Esophagus squamous epithelium (tissue), 5 donors: ENCODE measurements at regions not wholly inside any gene's neighbourhood (a gene's known extent, or its start where the extent isn't known, plus 50 kb on each side); places are given as distances from the start of the nearest gene placed in this dataset.

Source experiments
- DNase-seq: peaks from one replicate; lab custom pipeline; 2025; lab: John Stamatoyannopoulos, UW
- H3K27ac ChIP-seq, 4 donors: fragments of 200-600 bp; sonication (generic); one replicate each; pipeline ENCODE4 v1.5.1; 2016 to 2019; ENCODE audit warnings: mild to moderate bottlenecking in 1 of 4
- H3K27me3 ChIP-seq, 4 donors: fragments of 200-600 bp; sonication (generic); 1 replicate in 3 of 4; 2 replicates in 1 of 4; pipeline versions ENCODE4 v1.5.1 to v1.6.0; 2017 to 2021; ENCODE audit warnings: antibody characterized with exemption in 1 of 4
- H3K36me3 ChIP-seq, 3 donors: fragments of 200-600 bp; sonication (generic); one replicate each; pipeline ENCODE4 v1.5.1; 2016 to 2019
- H3K4me1 ChIP-seq, 3 donors: fragments of 200-600 bp; sonication (generic); one replicate each; pipeline ENCODE4 v1.5.1; 2017 to 2019
- H3K4me3 ChIP-seq, 4 donors: fragments of 200-600 bp; sonication (generic); 1 replicate in 3 of 4; 2 replicates in 1 of 4; pipeline ENCODE4 v1.5.1; 2016 to 2019; ENCODE audit warnings: mild to moderate bottlenecking in 2 of 4, moderate library complexity in 1 of 4
- H3K9me3 ChIP-seq, 3 donors: fragments of 200-600 bp; sonication (generic); one replicate each; pipeline ENCODE4 v1.5.1; 2016 to 2019
- CTCF ChIP-seq, 6 experiments: fragments of 450-650 bp in 4 of 6; fragments of 200-600 bp in 2 of 6; sonication (generic) in 2 of 6; IDR thresholded peaks; one replicate each; pipeline ENCODE4 v1.5.1; 2016 to 2019; ENCODE audit warnings: antibody characterized with exemption in 6 of 6, mild to moderate bottlenecking in 4 of 6, moderate library complexity in 4 of 6
- POLR2A ChIP-seq, 4 donors: fragments of 450-650 bp; IDR thresholded peaks; one replicate each; pipeline ENCODE4 v1.6.1; 2017; ENCODE audit warnings: antibody characterized with exemption in 4 of 4, mild to moderate bottlenecking in 4 of 4, moderate library complexity in 3 of 4
- WGBS, 2 donors: methylation state at CpG; one replicate each; pipeline ENCODE4 v1.1.5; 2018; 5-methylcytosine and 5-hydroxymethylcytosine counted together
- intact Hi-C: fragments of 100-400 bp; cut with DNase I; formaldehyde crosslinking; loops from one replicate; pipeline ENCODE4 v1.15.0; 2022
- donor health status: DM: yes; HTN: yes; CAD: no.

DNA sequence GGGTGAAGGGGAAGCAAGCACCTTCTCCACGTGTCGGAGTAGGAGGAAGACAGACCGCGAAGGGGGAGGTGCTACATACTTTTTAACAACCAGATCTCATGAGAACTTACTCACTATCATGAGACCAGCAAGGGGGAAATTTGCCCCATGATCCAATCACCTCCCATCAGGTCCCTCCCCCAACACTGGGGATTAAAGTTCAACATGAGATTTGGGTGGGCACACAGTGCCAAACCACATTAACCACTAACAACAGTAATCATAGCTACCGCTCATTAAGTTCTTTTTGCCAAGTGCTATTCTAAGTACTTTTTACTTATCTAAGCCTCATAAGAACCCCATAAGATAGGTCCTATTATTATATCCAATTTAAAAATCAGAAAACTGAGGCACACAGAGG, 450.5 kb upstream of the DDI1 start:
- H3K4me3 ChIP-seq, result no peak overlapping the region
- no peaks in the 10 kb centered on the region for H3K4me1 ChIP-seq
- H3K27me3 ChIP-seq, result no peaks in the 10 kb centered on the region
- 75 to 76% methylated on average over 5 of the region's 5 CpGs for WGBS, 2 donors
- no peak for DNase-seq
- H3K36me3 ChIP-seq, result no peaks in the 10 kb centered on the region
- no peak overlapping the region for H3K27ac ChIP-seq
- TF ChIP-seq CTCF (IDR thresholded peaks at IDR 0.05), result no peak
- no peak for TF ChIP-seq POLR2A (IDR thresholded peaks at IDR 0.05)
- H3K9me3 ChIP-seq, result no peaks in the 10 kb centered on the region
- intact Hi-C loops, result no loop called here

DNA sequence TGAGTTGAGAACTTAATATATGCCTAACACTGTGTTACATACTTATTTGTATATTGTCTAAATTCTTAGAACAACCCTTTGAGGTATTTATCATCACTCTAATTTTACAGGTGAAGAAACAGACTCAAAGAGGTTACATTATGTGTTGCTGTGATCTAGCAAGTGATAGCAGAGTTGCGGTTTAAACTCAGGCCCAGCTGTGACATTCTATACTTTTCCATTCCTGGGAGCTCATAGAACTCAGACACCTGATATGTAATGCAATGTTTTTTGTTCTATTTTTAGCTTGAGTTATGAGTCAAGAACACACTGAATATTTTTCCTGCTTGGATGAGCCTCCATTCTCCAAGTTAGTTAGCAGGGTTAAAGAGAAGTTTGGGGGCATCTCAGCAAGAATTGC, 449.7 kb upstream of the DDI1 start:
- Histone ChIP-seq H3K36me3 (no peaks in the 10 kb centered on the region), H3K4me1 (no peaks in the 10 kb centered on the region), H3K27ac (no peak overlapping the region), H3K9me3 (no peaks in the 10 kb centered on the region), H3K4me3 (no peak overlapping the region), H3K27me3 (no peaks in the 10 kb centered on the region)
- 69 to 93% methylated on average over 1 of the region's 1 CpG for WGBS, 2 donors
- intact Hi-C loops, result no loop called here
- no peak for DNase-seq
- no peak for TF ChIP-seq CTCF (IDR thresholded peaks at IDR 0.05)
- TF ChIP-seq POLR2A (IDR thresholded peaks at IDR 0.05), result no peak

GRCh38 chr11:103587901-103588788, 448.3 kb upstream of the DDI1 start:
- H3K27ac ChIP-seq, result no peak overlapping the region
- 32 to 39% methylated on average over 4 of the region's 4 CpGs for WGBS, 2 donors
- H3K4me3 ChIP-seq, result no peak overlapping the region
- DNase-seq, result no peak
- no peak for TF ChIP-seq POLR2A (IDR thresholded peaks at IDR 0.05)
- TF ChIP-seq CTCF (IDR thresholded peaks at IDR 0.05), result no peak
- no peaks in the 10 kb centered on the region for H3K9me3 ChIP-seq
- no peaks in the 10 kb centered on the region for H3K36me3 ChIP-seq
- H3K27me3 ChIP-seq, result no peaks in the 10 kb centered on the region
- intact Hi-C loops, result no loop called here
- no peaks in the 10 kb centered on the region for H3K4me1 ChIP-seq

- no peak for DNase-seq
- no peaks in the 10 kb centered on the region for H3K27me3 ChIP-seq
- no peak overlapping the region for H3K27ac ChIP-seq
These were observed 444.9 kb upstream of the DDI1 start for GRCh38 chr11:103591554-103591953.

More at GRCh38 chr11:103591554-103591953, 444.9 kb upstream of the DDI1 start:
- intact Hi-C loops, result no loop called here
- 56 to 63% methylated on average over 3 of the region's 3 CpGs for WGBS, 2 donors
- no peaks in the 10 kb centered on the region for H3K4me1 ChIP-seq
- H3K4me3 ChIP-seq, result no peak overlapping the region
- H3K36me3 ChIP-seq, result no peaks in the 10 kb centered on the region
- TF ChIP-seq CTCF (IDR thresholded peaks at IDR 0.05), result no peak
- TF ChIP-seq POLR2A (IDR thresholded peaks at IDR 0.05), result no peak
- no peaks in the 10 kb centered on the region for H3K9me3 ChIP-seq
